ENCODE measurements at regions not wholly inside any gene's neighbourhood (a gene's known extent, or its start where the extent isn't known, plus 50 kb on each side); places are given as distances from the start of the nearest gene placed in this dataset.

DNA sequence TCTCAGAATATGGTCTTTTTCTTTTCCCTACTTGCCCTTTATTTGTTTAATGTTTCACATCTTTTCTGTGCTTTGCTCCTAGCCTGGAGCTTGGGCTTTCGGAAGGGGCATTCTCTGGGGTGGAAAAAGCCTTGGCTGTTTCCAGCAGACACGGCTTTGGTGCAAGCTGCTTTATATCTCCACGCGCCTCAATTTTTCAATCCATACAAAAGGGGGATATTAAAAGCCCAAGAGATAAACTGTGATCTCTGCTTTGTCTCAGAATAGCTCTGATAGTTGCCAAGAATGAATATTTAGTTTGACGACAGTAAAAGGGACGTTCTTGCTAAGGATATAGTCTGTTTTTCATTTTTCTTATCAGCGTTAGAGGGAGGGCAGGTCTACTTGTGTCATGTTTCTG lies 194.0 kb upstream of the KIRREL3 start:
- TF ChIP-seq, protein P1, sequence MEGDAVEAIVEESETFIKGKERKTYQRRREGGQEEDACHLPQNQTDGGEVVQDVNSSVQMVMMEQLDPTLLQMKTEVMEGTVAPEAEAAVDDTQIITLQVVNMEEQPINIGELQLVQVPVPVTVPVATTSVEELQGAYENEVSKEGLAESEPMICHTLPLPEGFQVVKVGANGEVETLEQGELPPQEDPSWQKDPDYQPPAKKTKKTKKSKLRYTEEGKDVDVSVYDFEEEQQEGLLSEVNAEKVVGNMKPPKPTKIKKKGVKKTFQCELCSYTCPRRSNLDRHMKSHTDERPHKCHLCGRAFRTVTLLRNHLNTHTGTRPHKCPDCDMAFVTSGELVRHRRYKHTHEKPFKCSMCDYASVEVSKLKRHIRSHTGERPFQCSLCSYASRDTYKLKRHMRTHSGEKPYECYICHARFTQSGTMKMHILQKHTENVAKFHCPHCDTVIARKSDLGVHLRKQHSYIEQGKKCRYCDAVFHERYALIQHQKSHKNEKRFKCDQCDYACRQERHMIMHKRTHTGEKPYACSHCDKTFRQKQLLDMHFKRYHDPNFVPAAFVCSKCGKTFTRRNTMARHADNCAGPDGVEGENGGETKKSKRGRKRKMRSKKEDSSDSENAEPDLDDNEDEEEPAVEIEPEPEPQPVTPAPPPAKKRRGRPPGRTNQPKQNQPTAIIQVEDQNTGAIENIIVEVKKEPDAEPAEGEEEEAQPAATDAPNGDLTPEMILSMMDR (IDR thresholded peaks at IDR 0.05; ENCODE audit: low read depth, low read length, poor library complexity, severe bottlenecking) = no peak
- TF ChIP-seq EZH2phosphoT487 (IDR thresholded peaks at IDR 0.05; ENCODE audit: borderline replicate concordance, low read length) = no peak

All from DOHH2 (cell line).